GM18861 (cell line): ENCODE measurements at regions not wholly inside any gene's neighbourhood (a gene's known extent, or its start where the extent isn't known, plus 50 kb on each side); places are given as distances from the start of the nearest gene placed in this dataset.

Source experiments
- ATAC-seq: cut with Tn5 transposase; IDR thresholded peaks from one replicate; pipeline ENCODE4 v1.9.1; 2021; ENCODE audit not compliant: unreplicated experiment

DNA sequence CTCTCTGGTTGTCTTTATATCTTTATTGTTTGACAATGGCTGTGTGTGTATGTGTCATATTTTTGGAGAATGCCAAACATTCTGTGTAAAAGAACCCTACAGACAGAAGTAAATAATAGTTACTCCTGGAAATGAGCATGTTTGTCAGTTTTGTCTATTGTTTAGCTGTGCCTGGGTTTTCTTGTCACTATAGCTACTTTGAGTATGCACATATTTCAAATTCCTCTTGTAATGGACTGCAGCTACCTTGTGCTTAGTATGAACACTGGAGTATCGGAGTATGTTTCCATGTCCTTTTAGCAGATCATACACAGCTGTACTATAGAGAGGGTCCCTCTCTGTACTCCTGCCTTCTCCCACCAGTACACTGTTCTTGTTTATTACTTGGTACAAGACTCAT lies 58.0 kb upstream of the DOCK10 start:
- ATAC-seq = no peak

DNA sequence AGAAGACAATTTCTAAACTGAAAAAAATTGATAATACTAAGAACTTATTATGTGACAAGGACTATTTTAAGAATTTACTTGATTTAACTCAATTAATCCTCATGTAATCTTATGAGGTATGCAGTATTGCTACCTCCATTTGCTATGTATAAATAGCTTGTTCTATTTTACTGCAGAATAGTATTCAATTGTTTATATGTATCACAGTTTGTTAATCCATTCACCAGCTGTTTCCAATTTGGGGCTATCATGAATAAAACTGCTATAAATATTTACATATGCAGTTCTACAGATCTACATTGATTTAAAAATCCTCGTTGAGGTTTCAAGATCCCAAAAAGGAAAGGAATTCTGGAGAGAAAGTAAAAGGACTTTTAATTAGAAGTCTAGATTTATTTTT lies 54.8 kb upstream of the DOCK10 start:
- no peak for ATAC-seq
